ENCODE measurements at regions not wholly inside any gene's neighbourhood (a gene's known extent, or its start where the extent isn't known, plus 50 kb on each side); places are given as distances from the start of the nearest gene placed in this dataset.

GRCh38 chr3:99479768-99480167 is 158.6 kb upstream of the COL8A1 start:
- POLR2A ChIA-PET = no interaction called here

GRCh38 chr3:99477650-99478049 is 160.7 kb upstream of the COL8A1 start:
- DNase-seq (ENCODE audit: low read depth, low spot score) = no peak
- TF ChIP-seq CTCF (IDR thresholded peaks at IDR 0.05; ENCODE audit: low read depth, low read length) = no peak
- Histone ChIP-seq H3K9me3 (ENCODE audit: control insufficient read depth, insufficient read depth, low read length) (no peaks in the 10 kb centered on the region), H3K4me3 (ENCODE audit: low read depth, low read length) (no peak overlapping the region), H3K27ac (ENCODE audit: low read depth, low read length) (no peak overlapping the region), H3K27me3 (ENCODE audit: control insufficient read depth, insufficient read depth, low read length) (no peaks in the 10 kb centered on the region)
- ChIA-PET CTCF (no interaction called here), POLR2A (no interaction called here)

More at GRCh38 chr3:99479768-99480167, 158.6 kb upstream of the COL8A1 start:
- no peak for DNase-seq (ENCODE audit: low read depth, low spot score)
- CTCF ChIA-PET = interaction anchor here (0.5 kb wide), 1 partner anchor 19 kb away, joined by 6 read pairs; no protein-coding TSS in a partner anchor
- H3K27ac ChIP-seq (ENCODE audit: low read depth, low read length) = no peak overlapping the region
- no peaks in the 10 kb centered on the region for H3K27me3 ChIP-seq (ENCODE audit: control insufficient read depth, insufficient read depth, low read length)
- no peak for TF ChIP-seq CTCF (IDR thresholded peaks at IDR 0.05; ENCODE audit: low read depth, low read length)
- no peaks in the 10 kb centered on the region for H3K9me3 ChIP-seq (ENCODE audit: control insufficient read depth, insufficient read depth, low read length)
- no peak overlapping the region for H3K4me3 ChIP-seq (ENCODE audit: low read depth, low read length)

GRCh38 chr3:99475229-99475628 is 163.2 kb upstream of the COL8A1 start:
- no peak for TF ChIP-seq CTCF (IDR thresholded peaks at IDR 0.05; ENCODE audit: low read depth, low read length)
- Histone ChIP-seq H3K9me3 (ENCODE audit: control insufficient read depth, insufficient read depth, low read length) (no peaks in the 10 kb centered on the region), H3K4me3 (ENCODE audit: low read depth, low read length) (no peak overlapping the region), H3K27me3 (ENCODE audit: control insufficient read depth, insufficient read depth, low read length) (no peaks in the 10 kb centered on the region), H3K27ac (ENCODE audit: low read depth, low read length) (no peak overlapping the region)
- no peak for DNase-seq (ENCODE audit: low read depth, low spot score)
- ChIA-PET CTCF (interaction anchor here (1.2 kb wide), 1 partner anchor 209 kb away, joined by 3 read pairs; no protein-coding TSS in a partner anchor), POLR2A (no interaction called here)

- ChIA-PET POLR2A (no interaction called here), CTCF (interaction anchor here (1.2 kb wide), 1 partner anchor 209 kb away, joined by 3 read pairs; no protein-coding TSS in a partner anchor)
- no peak overlapping the region for H3K4me3 ChIP-seq (ENCODE audit: low read depth, low read length)
- H3K27me3 ChIP-seq (ENCODE audit: control insufficient read depth, insufficient read depth, low read length) = no peaks in the 10 kb centered on the region
- TF ChIP-seq CTCF (IDR thresholded peaks at IDR 0.05; ENCODE audit: low read depth, low read length) = no peak
- no peaks in the 10 kb centered on the region for H3K9me3 ChIP-seq (ENCODE audit: control insufficient read depth, insufficient read depth, low read length)
- H3K27ac ChIP-seq (ENCODE audit: low read depth, low read length) = no peak overlapping the region
- no peak for DNase-seq (ENCODE audit: low read depth, low spot score)
These were observed 163.6 kb upstream of the COL8A1 start for GRCh38 chr3:99474776-99475175.

- TF ChIP-seq CTCF (IDR thresholded peaks at IDR 0.05; ENCODE audit: low read depth, low read length) = no peak
- ChIA-PET POLR2A (no interaction called here), CTCF (interaction anchor here (1.2 kb wide), 1 partner anchor 449 kb away, joined by 3 read pairs; no protein-coding TSS in a partner anchor)
- H3K27me3 ChIP-seq (ENCODE audit: control insufficient read depth, insufficient read depth, low read length) = no peaks in the 10 kb centered on the region
- DNase-seq (ENCODE audit: low read depth, low spot score) = no peak
- H3K4me3 ChIP-seq (ENCODE audit: low read depth, low read length) = no peak overlapping the region
- no peak overlapping the region for H3K27ac ChIP-seq (ENCODE audit: low read depth, low read length)
- H3K9me3 ChIP-seq (ENCODE audit: control insufficient read depth, insufficient read depth, low read length) = no peaks in the 10 kb centered on the region
These were observed 165.1 kb upstream of the COL8A1 start for GRCh38 chr3:99473321-99473751.

Measured in AG04450 (cell line).